Adrenal gland (tissue), 9 donors: ENCODE measurements at regions not wholly inside any gene's neighbourhood (a gene's known extent, or its start where the extent isn't known, plus 50 kb on each side); places are given as distances from the start of the nearest gene placed in this dataset.

ENCODE experiments used
- DNase-seq, 7 donors: peaks; one replicate each; pipeline ENCODE4 v3.0.0-alpha.2; 2019 to 2020
- H3K27ac ChIP-seq, 5 donors: fragments of 200-600 bp; sonication (generic) in 4 of 5; 1 replicate in 3 of 5; 2 replicates in 2 of 5; pipeline versions ENCODE4 v1.5.1 to v1.8.0; 2016 to 2020; ENCODE audit warnings: mild to moderate bottlenecking in 1 of 5
- H3K27me3 ChIP-seq: fragments of 200-600 bp; 2 replicates; pipeline ENCODE4 v1.8.0; 2021
- H3K36me3 ChIP-seq, 2 donors: fragments of 200-600 bp; replicated peaks in 1 of 2; 1 replicate in 1 of 2; 2 replicates in 1 of 2; pipeline versions ENCODE4 v1.5.1 to v1.8.0; 2018 to 2022
- H3K4me1 ChIP-seq, 2 donors: fragments of 200-600 bp; replicated peaks in 1 of 2; 1 replicate in 1 of 2; 2 replicates in 1 of 2; pipeline versions ENCODE4 v1.5.1 to v1.8.0; 2018 to 2021
- H3K4me3 ChIP-seq, 4 donors: fragments of 200-600 bp; sonication (generic) in 3 of 4; one replicate each; pipeline ENCODE4 v1.5.1; 2016 to 2018
- H3K9me3 ChIP-seq, 3 donors: fragments of 200-600 bp; sonication (generic) in 1 of 3; replicated peaks in 1 of 3; 1 replicate in 2 of 3; 2 replicates in 1 of 3; pipeline versions ENCODE4 v1.5.1 to v1.8.0; 2016 to 2021
- POLR2A ChIP-seq, 2 donors: fragments of 450-650 bp; IDR thresholded peaks; one replicate each; pipeline ENCODE4 v1.6.1; 2017; ENCODE audit warnings: antibody characterized with exemption in 2 of 2, mild to moderate bottlenecking in 2 of 2, moderate library complexity in 1 of 2
- WGBS, 4 donors: extraction: QIAGEN DNeasy Blood & Tissue Kit in 2 of 4; methylation state at CpG; one replicate each; pipeline versions ENCODE4 v1.1.5 to v1.1.7; 2013 to 2017; 5-methylcytosine and 5-hydroxymethylcytosine counted together
- intact Hi-C, 2 donors: fragments of 100-400 bp; cut with DNase I; formaldehyde crosslinking; loops; one replicate each; pipeline versions ENCODE4 v1.14.1 to v1.15.0; 2022 to 2023
- TF ChIP-seq, protein P1 (sequence below), 6 experiments: fragments of 450-650 bp in 4 of 6; fragments of 200-600 bp in 2 of 6; sonication (generic) in 1 of 6; IDR thresholded peaks; 1 replicate in 5 of 6; 2 replicates in 1 of 6; pipeline versions ENCODE4 v1.5.1 to v1.8.0; 2016 to 2021; ENCODE audit warnings: antibody characterized with exemption in 6 of 6, mild to moderate bottlenecking in 2 of 6, moderate library complexity in 1 of 6
- donor health status: healthy with polysubstance abuse.
- donor health status: Bipolar disorder and iron deficiency.
- donor health status: DM: yes; HTN: yes; CAD: no.
- donor health status: DM: no; HTN: no; CAD: no.
- donor health status: DM: no; HTN: no; CAD: no.

DNA sequence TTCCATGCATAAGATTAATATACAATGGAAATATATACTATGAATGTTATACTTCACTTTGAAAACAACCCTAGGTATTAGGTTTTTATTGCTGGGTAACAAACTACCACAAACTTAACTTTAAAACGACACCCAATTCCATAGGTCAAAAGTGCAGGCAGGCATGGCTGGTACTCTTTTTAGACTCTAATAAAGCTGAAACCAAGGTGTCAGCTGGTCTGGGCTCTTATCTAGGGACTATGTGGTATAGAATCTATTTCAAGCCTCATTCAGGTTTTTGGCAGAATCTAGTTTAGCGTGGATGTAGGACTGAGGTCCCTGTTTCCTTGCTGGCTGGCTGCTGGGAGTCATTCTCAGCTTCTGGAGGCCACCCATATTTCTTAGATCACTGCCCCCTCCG is 65.0 kb upstream of the TMEM168 start:
- 86 to 94% (median 89%) methylated on average over 3 of the region's 3 CpGs for WGBS, 4 donors
- no peak overlapping the region for H3K27ac ChIP-seq

DNA sequence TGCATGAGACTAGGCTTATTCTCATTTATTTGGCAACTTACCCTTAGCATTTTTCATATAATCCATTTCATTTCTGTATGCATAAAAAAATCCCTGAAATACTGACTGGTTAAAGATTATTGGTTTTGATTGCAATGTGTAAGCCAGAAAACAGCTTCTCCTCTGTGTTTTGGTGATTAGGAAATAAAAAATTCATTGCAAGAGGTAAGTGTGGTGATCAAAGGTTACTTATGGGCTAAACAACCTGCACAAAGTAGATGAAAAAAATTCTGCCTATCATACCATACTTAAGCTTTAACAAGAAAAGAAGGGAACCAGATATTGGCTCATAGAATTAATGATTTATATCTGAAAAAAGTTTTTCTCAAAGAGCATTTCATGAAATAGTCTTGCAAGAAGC is 64.0 kb upstream of the TMEM168 start:
- H3K9me3 ChIP-seq = no peaks in the 10 kb centered on the region
- no peaks in the 10 kb centered on the region for H3K27me3 ChIP-seq
- H3K27ac ChIP-seq = no peak overlapping the region
- no peak overlapping the region for H3K4me3 ChIP-seq
- TF ChIP-seq, protein P1, sequence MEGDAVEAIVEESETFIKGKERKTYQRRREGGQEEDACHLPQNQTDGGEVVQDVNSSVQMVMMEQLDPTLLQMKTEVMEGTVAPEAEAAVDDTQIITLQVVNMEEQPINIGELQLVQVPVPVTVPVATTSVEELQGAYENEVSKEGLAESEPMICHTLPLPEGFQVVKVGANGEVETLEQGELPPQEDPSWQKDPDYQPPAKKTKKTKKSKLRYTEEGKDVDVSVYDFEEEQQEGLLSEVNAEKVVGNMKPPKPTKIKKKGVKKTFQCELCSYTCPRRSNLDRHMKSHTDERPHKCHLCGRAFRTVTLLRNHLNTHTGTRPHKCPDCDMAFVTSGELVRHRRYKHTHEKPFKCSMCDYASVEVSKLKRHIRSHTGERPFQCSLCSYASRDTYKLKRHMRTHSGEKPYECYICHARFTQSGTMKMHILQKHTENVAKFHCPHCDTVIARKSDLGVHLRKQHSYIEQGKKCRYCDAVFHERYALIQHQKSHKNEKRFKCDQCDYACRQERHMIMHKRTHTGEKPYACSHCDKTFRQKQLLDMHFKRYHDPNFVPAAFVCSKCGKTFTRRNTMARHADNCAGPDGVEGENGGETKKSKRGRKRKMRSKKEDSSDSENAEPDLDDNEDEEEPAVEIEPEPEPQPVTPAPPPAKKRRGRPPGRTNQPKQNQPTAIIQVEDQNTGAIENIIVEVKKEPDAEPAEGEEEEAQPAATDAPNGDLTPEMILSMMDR (IDR thresholded peaks at IDR 0.05) = no peak
- no peak for TF ChIP-seq POLR2A (IDR thresholded peaks at IDR 0.05)
- H3K36me3 ChIP-seq = no peaks in the 10 kb centered on the region
- intact Hi-C loops = no loop called here
- peaks cover 0 to 8% of the 10 kb centered on the region in 2 donors for H3K4me1 ChIP-seq
- DNase-seq = no peak

More for the DNA sequence above, 65.0 kb upstream of the TMEM168 start:
- no peaks in the 10 kb centered on the region for H3K9me3 ChIP-seq
- intact Hi-C loops = no loop called here
- H3K36me3 ChIP-seq = no peaks in the 10 kb centered on the region
- no peak overlapping the region for H3K4me3 ChIP-seq
- H3K27me3 ChIP-seq = no peaks in the 10 kb centered on the region
- no peak for TF ChIP-seq POLR2A (IDR thresholded peaks at IDR 0.05)
- TF ChIP-seq, protein P1 (IDR thresholded peaks at IDR 0.05) = no peak
- peaks cover 0 to 8% of the 10 kb centered on the region in 2 donors for H3K4me1 ChIP-seq
- DNase-seq = no peak

DNA sequence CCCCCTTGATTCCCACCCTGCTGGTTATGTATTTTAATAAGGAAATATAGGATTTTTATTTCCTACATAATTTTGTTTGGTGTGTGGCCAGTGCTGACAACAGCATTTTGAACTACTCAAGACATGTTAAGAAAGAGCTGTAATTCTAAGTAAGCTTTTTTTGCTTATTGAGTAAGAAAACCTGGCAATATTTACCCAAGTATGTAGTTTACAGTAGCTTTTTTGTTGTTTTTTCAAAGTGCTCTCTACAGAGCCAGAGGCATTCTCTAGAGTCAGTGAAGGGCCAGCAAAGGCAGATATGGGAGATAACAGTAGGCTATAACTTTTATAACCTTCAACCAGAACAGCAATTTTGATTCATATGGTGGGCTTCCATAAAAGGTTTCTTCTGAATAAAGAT is 63.2 kb upstream of the TMEM168 start:
- Histone ChIP-seq H3K27me3 (no peaks in the 10 kb centered on the region), H3K27ac (no peak overlapping the region), H3K4me1 (peaks cover 0 to 8% of the 10 kb centered on the region in 2 donors), H3K4me3 (no peak overlapping the region), H3K9me3 (no peaks in the 10 kb centered on the region), H3K36me3 (no peaks in the 10 kb centered on the region)
- intact Hi-C loops = no loop called here
- DNase-seq = no peak
- no peak for TF ChIP-seq POLR2A (IDR thresholded peaks at IDR 0.05)
- TF ChIP-seq, protein P1 (IDR thresholded peaks at IDR 0.05) = no peak

DNA sequence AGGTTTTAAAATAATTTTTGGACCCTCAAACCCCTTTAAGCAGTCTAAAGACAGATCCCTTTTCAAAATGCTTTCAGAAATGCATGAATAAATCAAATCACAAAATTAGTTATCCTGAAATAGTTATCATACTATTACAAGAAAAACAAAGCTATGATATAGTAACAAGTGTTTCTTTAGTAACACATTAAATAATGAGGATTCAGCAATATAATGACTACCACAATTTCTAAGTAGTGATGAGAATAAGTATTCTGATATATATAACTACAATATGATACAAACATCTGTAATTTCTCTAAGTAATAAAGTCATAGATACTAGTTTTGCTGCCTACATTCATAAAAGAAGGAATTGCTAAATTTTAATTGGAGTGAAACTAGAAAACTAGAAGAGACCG is 53.0 kb upstream of the TMEM168 start:
- Histone ChIP-seq H3K9me3 (no peaks in the 10 kb centered on the region), H3K4me3 (no peak overlapping the region), H3K27me3 (no peaks in the 10 kb centered on the region), H3K27ac (no peak overlapping the region), H3K4me1 (no peaks in the 10 kb centered on the region), H3K36me3 (no peaks in the 10 kb centered on the region)
- TF ChIP-seq, protein P1 (IDR thresholded peaks at IDR 0.05) = no peak
- TF ChIP-seq POLR2A (IDR thresholded peaks at IDR 0.05) = no peak
- no peak for DNase-seq
- intact Hi-C loops = no loop called here
- WGBS, 4 donors = 93 to 100% (median 98%) methylated on average over 1 of the region's 1 CpG
